NT2/D1 (cell line): ENCODE measurements at regions not wholly inside any gene's neighbourhood (a gene's known extent, or its start where the extent isn't known, plus 50 kb on each side); places are given as distances from the start of the nearest gene placed in this dataset.

Experiments
- DNase-seq: peaks from one replicate; pipeline ENCODE4 v3.0.0-alpha.2; 2011; ENCODE audit warnings: low read depth, low spot score
- H3K27me3 ChIP-seq: 2 replicates; pipeline ENCODE4 v1.6.0; 2011; ENCODE audit warnings: mild to moderate bottlenecking; ENCODE audit not compliant: insufficient read length, insufficient read depth
- H3K36me3 ChIP-seq: 2 replicates; pipeline ENCODE4 v1.6.1; 2011; ENCODE audit warnings: mild to moderate bottlenecking, low read length, mixed read lengths; ENCODE audit not compliant: insufficient read depth, insufficient read length
- H3K4me1 ChIP-seq: 2 replicates; pipeline ENCODE4 v1.5.1; 2011; ENCODE audit not compliant: insufficient read depth, insufficient read length
- H3K4me3 ChIP-seq: 2 replicates; pipeline ENCODE4 v1.5.1; 2011; ENCODE audit warnings: low read depth; ENCODE audit not compliant: insufficient read length
- H3K9ac ChIP-seq: 2 replicates; pipeline ENCODE4 v1.6.0; 2011; ENCODE audit warnings: low read depth; ENCODE audit not compliant: insufficient read length
- H3K9me3 ChIP-seq: 2 replicates; pipeline ENCODE4 v1.5.1; 2011; ENCODE audit warnings: mild to moderate bottlenecking, low read length; ENCODE audit not compliant: insufficient read depth
- SUZ12 ChIP-seq: IDR thresholded peaks from 2 replicates; pipeline ENCODE4 v1.6.1; 2011; ENCODE audit not compliant: insufficient read length, insufficient read depth; ENCODE audit errors: extremely low read depth
- YY1 ChIP-seq: IDR thresholded peaks from 2 replicates; pipeline ENCODE4 v1.6.1; 2011; ENCODE audit not compliant: insufficient read length, insufficient read depth
- ZNF274 ChIP-seq: IDR thresholded peaks from 2 replicates; pipeline ENCODE4 v1.6.1; 2011; ENCODE audit warnings: mild to moderate bottlenecking, low read depth, low read length

DNA sequence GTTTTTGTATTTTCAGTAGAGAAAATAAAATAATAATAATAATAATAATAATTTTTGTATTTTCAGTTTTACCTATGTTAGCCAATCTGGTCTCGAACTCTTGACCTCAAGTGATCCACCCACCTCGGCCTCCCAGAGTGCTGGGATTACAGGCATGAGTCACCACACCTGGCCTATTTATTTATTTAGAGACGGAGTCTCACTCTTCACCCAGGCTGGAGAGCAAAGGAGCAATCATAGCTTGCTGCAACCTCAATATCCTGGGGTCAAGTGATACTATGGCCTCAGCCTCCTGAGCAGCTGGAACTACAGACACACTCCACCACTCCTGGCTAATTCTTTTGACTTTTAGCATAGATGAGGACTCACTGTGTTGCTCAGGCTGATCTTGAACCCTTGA, 167.5 kb downstream of the TLE1 start:
- H3K9me3 ChIP-seq: no peaks in the 10 kb centered on the region
- no peaks in the 10 kb centered on the region for H3K4me1 ChIP-seq
- no peaks in the 10 kb centered on the region for H3K36me3 ChIP-seq
- H3K9ac ChIP-seq: no peak overlapping the region
- DNase-seq: no peak
- H3K4me3 ChIP-seq: no peak overlapping the region
- H3K27me3 ChIP-seq: no peaks in the 10 kb centered on the region
- TF ChIP-seq ZNF274 (no peak), SUZ12 (no peak)

DNA sequence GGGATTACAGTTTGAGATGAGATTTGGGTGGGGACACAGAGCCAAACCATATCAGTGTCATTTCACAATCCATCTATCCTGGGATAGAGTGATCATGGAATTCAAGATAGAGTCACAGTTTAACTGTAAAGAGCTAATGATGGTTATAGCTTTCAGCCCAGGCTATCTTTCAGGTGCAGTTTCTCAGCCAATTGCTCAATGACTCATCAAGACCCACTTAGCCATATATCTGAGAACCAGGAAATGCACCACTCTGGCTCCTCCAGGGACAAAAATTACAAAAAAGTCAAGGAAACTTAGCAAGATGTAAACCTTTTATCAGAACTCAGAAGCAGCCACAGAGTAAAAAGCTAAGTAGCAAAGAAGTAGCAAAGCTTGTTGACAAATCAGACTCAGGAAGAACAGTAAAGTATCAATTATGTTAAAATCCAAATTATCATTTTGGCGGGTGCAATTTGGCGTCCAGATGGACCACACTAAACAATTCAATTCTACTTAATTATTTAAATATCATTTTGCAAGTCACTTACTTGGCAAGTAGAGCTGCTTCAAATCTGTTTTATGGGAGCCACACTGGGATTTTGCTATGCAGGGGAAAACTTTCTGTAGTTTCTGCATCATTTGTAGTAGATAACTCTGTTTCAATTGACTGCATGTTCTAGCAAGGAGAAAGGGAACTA, 169.4 kb downstream of the TLE1 start:
- TF ChIP-seq SUZ12 (no peak), YY1 (no peak), ZNF274 (no peak)
- Histone ChIP-seq H3K9me3 (no peaks in the 10 kb centered on the region), H3K36me3 (no peaks in the 10 kb centered on the region), H3K4me3 (no peak overlapping the region), H3K27me3 (no peaks in the 10 kb centered on the region), H3K4me1 (no peaks in the 10 kb centered on the region), H3K9ac (no peak overlapping the region)
- no peak for DNase-seq

GRCh38 chr9:81517954-81518353, 171.4 kb downstream of the TLE1 start:
- no peak for DNase-seq

GRCh38 chr9:81513059-81513458, 176.3 kb downstream of the TLE1 start:
- Histone ChIP-seq H3K27me3 (no peaks in the 10 kb centered on the region), H3K9ac (no peak overlapping the region), H3K4me1 (no peaks in the 10 kb centered on the region), H3K36me3 (no peaks in the 10 kb centered on the region), H3K9me3 (no peaks in the 10 kb centered on the region), H3K4me3 (no peak overlapping the region)
- no peak for TF ChIP-seq YY1
- no peak for TF ChIP-seq ZNF274
- no peak for TF ChIP-seq SUZ12
- DNase-seq: no peak

More at GRCh38 chr9:81517954-81518353, 171.4 kb downstream of the TLE1 start:
- Histone ChIP-seq H3K4me1 (no peaks in the 10 kb centered on the region), H3K9ac (no peak overlapping the region), H3K4me3 (no peak overlapping the region), H3K27me3 (no peaks in the 10 kb centered on the region), H3K36me3 (no peaks in the 10 kb centered on the region), H3K9me3 (no peaks in the 10 kb centered on the region)
- TF ChIP-seq ZNF274 (no peak), YY1 (no peak)

- Histone ChIP-seq H3K4me1 (no peaks in the 10 kb centered on the region), H3K9ac (no peak overlapping the region), H3K4me3 (no peak overlapping the region), H3K27me3 (no peaks in the 10 kb centered on the region), H3K9me3 (no peaks in the 10 kb centered on the region), H3K36me3 (no peaks in the 10 kb centered on the region)
- no peak for TF ChIP-seq ZNF274
- no peak for TF ChIP-seq YY1
- TF ChIP-seq SUZ12: no peak
- DNase-seq: no peak
These were observed 176.7 kb downstream of the TLE1 start for GRCh38 chr9:81512641-81513040.

GRCh38 chr9:81508476-81508875, 180.9 kb downstream of the TLE1 start:
- no peaks in the 10 kb centered on the region for H3K36me3 ChIP-seq
- no peak overlapping the region for H3K9ac ChIP-seq
- no peaks in the 10 kb centered on the region for H3K4me1 ChIP-seq
- no peaks in the 10 kb centered on the region for H3K27me3 ChIP-seq
- no peak for DNase-seq
- no peak overlapping the region for H3K4me3 ChIP-seq
- peaks cover 6% of the 10 kb centered on the region; the same call in 1 of the 2 replicates for H3K9me3 ChIP-seq
- no peak for TF ChIP-seq SUZ12
- no peak for TF ChIP-seq YY1
- no peak for TF ChIP-seq ZNF274

DNA sequence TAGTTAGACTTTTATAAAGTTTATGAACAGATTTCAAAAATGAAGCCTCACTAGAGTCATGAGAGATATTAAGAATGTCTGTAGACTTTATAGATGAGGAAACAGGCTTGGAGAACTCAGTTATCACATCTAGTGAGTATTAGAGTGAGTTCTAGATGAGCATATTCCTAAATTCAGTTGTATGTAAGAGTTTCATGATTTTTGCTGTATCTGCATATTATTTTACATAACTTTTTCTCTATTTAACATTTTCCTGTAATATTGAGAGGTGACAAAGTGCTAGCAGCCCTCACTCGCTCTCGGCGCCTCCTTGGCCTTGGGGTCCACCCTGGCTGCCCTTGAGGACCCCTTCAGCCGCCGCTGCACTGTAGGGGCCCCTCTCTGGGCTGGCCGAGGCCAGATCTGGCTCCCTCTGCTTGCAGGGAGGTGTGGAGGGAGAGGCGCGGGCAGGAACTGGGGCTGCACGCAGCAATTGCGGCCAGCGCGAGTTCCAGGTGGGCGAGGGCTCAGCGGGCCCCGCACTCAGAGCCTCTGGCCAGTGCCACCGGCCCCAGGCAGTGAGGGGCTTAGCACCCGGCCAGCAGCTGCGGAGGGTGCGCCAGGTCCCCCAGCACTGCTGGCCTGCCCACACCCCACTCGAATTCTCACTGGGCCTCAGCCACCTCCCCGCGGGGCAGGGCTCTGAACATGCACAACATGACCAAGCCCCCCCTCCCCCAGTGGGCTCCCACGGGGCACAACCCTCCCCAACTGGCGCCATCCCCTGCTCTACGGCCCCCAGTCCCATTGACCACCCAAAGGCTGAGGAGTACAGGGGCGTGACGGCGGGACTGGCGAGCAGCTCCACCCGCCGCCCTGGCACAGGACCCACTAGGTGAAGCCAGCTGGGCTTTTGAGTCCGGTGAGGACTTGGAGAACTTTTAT, 182.1 kb downstream of the TLE1 start:
- H3K4me1 ChIP-seq: no peaks in the 10 kb centered on the region
- H3K4me3 ChIP-seq: no peak overlapping the region
- H3K9me3 ChIP-seq: peaks cover 6% of the 10 kb centered on the region; the same call in 1 of the 2 replicates
- H3K27me3 ChIP-seq: no peaks in the 10 kb centered on the region
- no peak overlapping the region for H3K9ac ChIP-seq
- TF ChIP-seq ZNF274 (no peak), SUZ12 (no peak), YY1 (no peak)
- H3K36me3 ChIP-seq: no peaks in the 10 kb centered on the region
- no peak for DNase-seq
